ENCODE measurements at regions not wholly inside any gene's neighbourhood (a gene's known extent, or its start where the extent isn't known, plus 50 kb on each side); places are given as distances from the start of the nearest gene placed in this dataset.

DNA sequence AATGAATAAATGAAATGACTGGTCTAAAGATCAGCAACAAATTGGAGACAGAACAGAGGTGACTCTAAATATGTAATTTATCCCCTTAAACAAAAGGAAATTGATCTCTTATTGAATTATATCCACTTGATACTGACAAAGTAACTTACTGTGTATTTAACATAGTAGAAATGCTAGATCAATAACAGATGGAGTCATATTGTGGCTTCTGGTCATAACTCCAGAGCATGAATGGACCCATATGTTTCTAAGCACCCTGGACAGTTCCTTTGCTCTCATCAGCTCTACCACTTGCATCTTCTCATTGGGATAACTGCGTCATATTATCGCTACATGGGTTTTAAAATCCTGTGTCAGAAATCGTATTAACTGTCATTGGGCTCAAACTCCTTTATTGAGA, 222.3 kb downstream of the ETS1 start:
- no peak for DNase-seq (ENCODE audit: low read depth in 2 of 2)

DNA sequence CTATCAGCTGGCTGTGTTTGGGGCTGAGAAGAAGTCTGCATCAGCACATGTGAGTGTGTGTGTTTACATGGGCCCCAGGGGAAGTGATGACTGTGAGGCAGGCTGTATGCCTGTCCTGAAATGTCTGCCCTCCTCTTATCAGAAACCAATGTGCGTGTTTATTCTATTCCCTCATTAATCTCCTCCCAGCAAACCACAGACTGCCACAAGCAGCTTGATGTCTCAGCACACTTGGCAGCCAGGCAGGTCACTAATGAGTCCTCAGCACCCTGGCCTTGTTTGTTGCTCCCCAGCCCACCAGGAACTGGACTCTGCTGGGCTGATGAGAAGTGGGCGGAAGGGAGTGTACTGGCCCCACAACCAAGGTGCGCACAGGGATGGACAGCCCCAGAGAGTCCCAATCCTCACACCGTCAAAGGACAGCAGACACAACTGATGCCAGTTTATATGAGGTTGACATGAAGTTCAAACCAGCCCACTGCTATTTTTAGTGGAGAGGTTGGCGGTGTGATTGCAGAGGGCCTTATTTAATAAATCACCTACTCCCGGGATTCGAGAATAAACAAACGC, 225.8 kb downstream of the ETS1 start:
- DNase-seq (ENCODE audit: low read depth in 2 of 2), result no peak

DNA sequence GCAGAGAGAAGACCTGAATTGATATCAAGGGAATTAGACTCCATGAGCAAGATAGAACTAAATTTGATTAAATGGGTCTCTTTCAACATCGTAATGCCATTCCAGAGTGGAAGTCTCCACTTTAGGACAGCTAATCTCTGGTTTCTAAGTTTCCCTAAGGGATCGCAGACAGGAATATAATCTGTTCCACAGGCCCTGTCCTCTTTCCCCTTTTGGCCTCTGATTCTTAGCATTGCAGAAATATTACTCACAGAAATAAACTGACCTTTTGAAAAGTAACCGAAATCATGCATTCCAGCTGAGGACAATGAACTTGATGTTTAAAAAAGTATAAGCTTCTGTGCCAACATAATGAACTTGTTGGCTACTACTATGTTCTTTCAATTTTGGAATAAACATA, 227.8 kb downstream of the ETS1 start:
- DNase-seq (ENCODE audit: low read depth in 2 of 2), result no peak

DNA sequence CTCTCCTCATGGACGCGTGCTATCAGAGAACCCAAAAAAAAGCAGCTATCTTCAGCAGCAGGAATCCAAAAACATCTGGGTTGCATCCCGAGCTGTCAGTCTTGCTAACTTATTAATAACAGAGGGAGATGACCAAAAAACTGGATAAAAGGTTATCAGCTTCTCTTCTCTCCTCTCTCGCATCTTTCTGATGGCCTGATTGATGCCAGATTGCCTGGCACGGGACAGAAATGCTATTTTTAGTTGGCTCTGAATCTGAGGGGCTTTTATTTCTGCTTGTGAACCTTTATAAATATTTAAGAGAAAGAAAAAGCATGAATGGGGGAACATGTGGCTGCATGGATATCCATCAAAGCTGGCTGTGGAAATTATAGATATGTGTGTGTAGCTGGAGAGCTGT, 230.3 kb downstream of the ETS1 start:
- no peak for DNase-seq (ENCODE audit: low read depth in 2 of 2)

DNA sequence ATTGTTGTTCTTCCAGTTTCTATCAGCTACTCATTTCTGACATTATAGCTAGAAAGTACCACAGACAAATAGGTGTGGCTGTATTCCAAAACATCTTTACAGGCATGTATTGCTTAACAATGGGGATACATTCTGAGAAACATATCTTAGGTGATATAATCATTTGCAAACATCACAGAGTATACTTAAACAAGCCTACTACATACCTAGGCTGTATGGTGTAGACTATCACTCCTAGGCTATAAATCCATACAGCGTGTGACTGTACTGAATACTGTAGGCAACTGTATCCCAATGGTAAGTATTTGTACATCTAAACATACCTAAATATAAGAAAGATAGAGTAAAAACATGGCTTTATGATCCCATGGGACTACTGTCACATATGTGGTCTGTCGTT, 231.8 kb downstream of the ETS1 start:
- no peak for DNase-seq (ENCODE audit: low read depth in 2 of 2)

DNA sequence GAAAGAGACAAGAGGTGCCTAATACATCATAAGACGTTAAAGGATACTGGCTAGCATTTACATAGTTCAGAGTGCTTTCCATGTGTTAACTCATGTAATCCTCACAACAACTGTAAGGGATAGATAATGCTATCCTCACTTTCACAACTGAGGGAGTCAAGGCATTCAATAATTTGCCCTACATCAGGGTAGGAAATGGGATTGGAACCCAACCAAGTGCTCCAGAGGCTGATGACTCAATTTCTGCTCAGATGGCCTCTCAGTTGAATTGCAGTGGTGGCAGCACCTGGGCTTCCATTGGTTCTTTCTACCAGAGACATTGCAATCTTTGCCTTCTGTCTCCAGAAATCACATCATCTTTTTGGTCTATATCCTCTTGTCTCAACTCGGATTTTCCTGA, 232.9 kb downstream of the ETS1 start:
- no peak for DNase-seq (ENCODE audit: low read depth in 2 of 2)

DNA sequence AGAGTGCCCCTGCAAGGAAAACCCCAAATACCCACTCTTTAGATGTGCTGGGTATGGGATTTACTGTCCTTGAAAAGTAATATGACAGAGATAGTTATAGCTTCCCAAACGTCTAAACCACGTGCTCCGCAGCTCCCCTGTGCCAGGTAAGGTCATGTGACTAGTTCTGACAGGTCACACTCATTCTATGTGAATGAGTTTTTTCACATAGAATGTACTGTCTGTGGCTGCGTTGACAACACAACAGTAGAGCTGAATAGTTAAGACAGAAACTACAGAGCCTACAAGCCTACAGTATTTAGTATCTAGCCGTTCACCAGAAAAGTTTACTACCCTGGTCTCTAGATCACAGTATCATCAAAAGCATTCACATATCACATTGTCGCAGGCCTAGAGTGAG, 236.2 kb downstream of the ETS1 start:
- DNase-seq (ENCODE audit: low read depth in 2 of 2), result no peak

DNA sequence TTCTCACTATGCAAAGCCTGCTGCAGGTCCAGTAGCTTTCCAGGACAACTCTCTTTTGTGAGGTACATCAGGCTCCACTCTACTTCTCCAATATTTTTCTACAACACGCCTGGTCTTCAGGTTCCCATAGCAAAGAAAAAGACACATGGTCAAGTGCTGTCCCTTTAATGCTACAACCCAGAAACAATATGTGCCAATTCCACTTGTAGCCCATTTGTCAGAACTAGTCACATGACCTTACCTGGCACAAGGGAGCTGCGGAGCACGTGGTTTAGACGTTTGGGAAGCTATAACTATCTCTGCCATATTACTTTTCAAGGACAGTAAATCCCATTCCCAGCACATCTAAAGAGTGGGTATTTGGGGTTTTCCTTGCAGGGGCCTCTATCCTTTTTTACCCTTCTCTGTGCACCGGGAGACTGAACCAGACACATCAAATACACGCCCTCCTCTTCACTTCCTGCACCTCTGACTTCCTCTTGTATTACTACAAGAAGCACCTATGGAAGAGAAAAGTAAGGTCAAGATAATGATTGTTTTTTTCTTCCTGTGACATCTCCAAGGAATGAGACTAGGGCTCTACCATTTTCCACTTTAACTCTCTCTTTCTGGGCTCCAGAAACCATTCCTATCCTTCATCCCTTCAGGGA, 237.6 kb downstream of the ETS1 start:
- DNase-seq (ENCODE audit: low read depth in 2 of 2), result no peak

DNA sequence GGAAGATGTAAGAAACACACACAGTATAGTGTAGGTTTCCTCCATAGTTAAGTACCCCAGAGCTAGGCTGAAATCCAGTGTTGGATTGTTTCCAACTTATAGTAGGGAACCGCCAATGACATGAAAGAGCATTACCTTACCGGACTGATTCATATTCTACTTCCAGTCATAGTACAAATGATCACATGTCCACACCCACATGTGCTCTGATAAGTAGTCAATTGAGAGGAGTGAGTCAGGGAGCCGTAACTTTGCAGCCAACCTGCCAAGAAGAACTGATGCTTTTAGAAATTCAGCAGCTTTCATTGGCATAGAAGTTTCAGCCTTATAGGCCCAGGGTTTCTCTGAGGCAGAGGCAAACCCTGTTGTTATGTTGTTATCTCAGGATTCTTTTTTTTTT, 240.6 kb downstream of the ETS1 start:
- no peak for DNase-seq (ENCODE audit: low read depth in 2 of 2)

DNA sequence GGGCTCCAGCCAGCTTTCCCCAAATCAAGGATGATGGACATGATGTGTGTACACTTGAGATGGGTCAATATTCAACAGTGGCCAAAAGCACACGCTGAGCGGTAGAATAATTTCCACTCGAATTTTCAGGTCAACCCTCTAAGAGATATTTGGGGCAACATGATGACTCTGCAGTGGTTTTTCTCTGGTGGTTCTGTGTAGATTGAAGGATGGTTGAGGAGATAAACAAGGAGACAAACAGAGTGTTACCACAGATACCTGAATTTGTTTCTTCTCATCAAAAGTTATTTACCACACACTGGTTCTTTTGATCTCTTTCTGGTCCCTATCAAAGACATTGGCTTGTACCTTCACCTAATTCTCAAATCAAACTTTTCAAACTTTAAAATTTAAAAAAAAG, 242.0 kb downstream of the ETS1 start:
- no peak for DNase-seq (ENCODE audit: low read depth in 2 of 2)

DNA sequence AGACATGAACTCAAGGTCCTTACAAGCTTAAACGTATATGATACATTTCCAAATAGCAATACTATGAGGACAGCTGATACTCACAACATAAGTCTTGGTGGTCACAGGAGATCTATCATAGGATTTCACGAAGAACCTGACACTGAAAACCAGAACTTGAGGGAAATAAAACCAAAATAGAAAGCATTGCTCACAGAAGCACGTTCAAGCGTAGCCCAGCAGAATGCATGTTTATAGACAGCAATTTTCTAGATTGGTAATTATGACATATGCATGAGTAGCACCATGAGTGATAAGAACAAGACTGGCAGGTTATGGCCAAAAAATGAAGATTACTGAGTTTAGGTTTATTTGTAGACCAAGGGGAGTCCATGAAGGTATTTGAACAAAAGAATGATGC, 243.5 kb downstream of the ETS1 start:
- no peak for DNase-seq (ENCODE audit: low read depth in 2 of 2)

DNA sequence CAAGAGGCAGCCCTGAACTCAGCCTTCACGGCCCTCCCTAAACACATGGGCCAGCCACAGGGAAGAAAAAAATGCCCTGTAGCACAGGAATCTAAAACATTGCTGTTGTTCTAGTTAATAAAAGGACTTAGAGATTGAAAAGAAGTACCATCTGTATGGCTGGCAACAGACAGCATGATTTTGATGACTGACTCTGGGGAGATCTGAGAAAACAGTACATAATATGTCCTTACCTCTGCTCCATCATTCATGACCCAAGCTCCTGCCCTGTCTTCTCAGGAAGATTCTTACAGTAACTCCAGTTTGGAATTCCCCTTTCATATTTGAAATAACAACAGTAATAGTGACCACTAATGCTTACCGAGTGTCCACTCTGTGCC, 244.2 kb downstream of the ETS1 start:
- no peak for DNase-seq (ENCODE audit: low read depth in 2 of 2)

DNA sequence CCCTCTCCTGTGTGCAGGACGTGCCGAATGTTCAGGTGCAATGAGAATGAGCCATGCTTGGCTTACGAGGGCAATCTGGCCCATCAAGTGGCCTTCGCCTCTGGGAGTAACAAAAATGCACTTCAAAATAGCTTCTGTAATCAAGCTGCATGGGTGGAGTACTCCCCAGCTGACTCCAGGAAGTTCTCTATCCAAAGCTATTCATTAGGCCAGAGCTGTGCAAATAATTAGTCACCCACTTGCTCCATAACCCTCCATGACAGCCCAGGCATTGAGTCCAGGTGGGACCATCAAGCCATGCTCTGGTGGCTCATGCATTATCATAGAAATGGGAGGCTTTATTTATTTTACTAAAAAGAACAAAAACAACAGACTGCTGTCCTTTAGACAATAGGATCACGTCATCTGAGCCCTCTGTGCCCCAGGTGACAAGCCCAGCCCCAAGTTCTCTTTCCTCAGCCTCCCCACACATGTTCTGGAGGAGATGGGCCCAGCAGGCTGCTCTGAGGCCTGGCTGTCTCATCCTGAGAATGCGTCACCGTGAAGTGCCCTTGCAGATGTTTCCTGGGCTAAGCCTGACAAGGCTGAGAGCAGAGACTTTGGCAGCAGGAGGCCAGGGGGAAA, 244.7 kb downstream of the ETS1 start:
- peak; percentile 32 to 60 for DNase-seq (ENCODE audit: low read depth in 2 of 2)

DNA sequence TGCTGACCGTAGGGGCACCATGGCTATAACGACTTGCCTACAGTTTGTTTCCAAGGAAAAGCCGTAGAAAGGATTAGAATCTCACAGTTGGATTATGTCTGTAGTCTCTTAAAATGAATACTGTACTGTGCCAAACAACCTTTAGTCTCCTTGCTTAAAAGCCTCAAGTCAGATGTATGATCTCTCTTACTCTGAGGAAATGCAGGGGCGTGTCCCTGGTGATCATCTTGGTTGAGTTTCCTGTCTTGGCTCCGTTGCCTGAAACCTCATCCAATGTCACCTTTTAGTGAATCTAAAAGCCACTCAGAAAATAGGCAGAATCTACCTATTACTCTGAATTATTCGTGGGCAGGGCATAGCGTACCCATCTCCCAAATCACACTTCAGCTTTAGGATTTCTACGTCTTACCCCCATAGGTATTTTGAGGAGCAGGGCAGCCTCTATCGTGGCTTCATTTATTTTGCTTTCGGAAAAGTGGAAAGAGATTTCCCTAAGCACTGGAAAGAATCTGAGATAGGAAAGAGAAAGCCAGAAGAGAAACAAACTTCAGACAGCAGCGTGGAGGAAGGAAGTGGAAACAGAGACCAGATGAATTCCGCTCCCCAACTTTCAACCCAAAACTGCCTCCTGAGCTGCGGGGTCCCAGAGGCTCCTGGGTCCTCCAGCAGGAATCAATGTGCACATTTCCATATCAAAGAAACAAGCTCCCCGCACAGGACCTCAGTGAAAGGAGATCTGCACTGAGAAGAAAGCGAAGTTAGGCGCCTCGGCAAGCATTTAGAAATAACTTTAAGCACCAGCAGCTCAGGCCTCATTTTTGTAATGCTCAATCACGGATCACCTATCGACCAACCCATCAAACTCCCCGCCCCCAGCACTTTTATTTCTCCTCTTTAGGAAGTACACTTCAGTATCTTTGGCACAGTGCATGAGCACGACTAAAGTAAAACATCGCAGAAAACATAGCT, 245.8 kb downstream of the ETS1 start:
- no peak for DNase-seq (ENCODE audit: low read depth in 2 of 2)

DNA sequence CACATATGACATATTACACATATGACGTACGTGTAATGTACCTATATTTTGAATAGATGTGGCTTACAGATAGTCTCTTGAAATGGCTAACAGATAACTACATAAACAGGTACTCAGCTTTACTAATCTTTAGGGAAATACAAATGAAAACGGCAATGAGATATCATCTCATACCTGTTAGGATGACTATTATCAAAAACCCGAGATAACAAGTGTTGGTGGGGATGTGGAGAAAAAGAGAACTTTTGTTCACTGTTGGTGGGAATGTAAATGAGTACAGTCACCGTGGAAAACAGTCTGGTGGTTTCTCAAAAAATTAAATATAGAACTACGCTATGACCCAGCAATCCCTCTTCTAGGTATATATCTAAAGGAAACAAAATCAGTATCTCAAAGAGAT, 247.6 kb downstream of the ETS1 start:
- DNase-seq (ENCODE audit: low read depth in 2 of 2), result no peak

DNA sequence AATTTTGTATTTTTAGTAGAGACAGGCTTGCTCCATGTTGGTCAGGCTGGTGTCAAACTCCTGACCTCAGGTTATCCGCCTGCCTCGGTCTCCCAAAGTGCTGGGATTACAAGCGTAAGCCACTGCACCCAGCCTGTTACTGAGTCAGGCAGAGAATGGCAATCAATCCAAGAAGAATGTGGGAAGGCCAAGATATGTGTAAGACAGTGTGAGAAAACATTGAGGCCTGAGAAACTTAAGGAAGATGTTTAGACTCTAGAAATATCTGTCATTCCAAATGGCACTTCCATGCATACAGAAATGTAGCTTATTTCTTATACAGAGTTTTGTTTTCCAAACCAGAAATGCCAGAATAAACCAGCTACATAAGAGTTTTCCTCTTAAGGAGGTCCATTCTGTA, 248.5 kb downstream of the ETS1 start:
- DNase-seq (ENCODE audit: low read depth in 2 of 2), result no peak

DNA sequence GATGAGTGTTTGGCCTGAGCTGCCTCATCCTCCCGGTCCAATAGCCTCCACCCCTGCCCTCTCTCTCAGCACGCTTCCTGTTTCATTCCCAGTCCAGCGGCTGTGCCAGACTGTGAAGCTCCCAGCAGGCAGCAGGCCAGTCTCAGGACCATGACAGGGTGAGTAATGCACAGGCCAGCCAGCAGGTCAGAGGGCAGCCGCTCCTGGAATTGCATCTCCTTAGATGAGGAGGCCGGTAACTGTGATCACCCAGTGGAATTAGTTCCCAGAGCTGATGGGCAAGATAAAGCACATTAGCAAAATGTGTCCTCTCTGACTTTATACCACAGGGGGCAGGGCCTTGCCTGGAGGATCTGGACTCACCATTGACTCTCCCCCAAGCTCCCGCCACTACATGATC, 251.2 kb downstream of the ETS1 start:
- DNase-seq (ENCODE audit: low read depth in 2 of 2), result no peak

DNA sequence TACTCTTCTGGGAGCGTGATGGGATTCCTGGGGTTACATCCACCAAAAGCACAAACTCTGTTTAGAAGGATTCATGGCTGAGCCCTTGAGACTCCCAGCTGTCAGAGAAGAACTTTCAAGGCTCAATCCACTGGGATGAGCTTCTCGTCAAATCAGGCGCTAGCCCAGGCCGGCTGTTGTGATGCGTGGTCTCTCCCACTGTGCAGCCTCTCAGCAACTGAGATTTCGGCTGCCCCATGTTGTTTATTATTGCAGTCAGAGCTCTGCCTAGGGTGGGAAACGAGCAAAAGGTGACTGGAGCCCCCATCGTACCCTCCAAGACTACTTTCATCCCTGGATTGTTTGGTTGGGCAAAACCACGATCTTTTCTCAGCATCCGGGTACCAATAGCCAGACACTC, 251.6 kb downstream of the ETS1 start:
- DNase-seq (ENCODE audit: low read depth in 2 of 2), result no peak

DNA sequence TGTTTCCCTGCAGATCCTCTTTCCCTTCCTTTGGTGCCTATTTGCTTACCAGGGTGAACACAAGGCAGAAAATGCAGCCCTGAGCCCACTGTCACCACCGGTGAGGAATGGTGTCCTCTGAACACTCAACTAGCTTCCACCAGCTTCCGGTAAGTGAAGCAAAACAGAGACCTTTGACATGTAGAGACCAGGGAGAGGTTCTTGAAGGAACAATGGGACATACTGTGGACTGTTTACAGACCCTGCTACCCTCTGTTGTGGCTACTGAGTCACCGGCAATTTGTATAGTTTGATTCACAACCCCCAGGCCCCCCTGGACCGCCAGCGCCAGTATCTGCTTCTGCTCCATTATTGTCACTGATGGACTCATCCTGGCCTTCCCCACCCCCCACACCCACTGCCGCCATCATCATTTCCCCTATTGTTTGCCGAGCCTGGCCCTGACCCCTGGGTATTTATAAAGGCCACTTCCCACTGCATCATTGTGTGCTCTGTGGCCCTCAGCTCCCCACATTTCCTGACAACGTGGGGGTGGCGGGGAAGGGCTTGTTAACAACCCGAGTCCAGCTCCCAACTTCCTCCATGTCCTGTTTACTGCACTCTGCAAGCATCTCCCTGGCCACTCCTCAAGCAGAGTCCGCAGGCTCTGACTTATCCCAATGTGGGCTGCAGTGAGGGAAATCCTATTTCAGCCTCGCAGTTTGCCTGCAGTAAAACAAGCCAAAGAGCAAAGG, 252.9 kb downstream of the ETS1 start:
- DNase-seq (ENCODE audit: low read depth in 2 of 2), result no peak

DNA sequence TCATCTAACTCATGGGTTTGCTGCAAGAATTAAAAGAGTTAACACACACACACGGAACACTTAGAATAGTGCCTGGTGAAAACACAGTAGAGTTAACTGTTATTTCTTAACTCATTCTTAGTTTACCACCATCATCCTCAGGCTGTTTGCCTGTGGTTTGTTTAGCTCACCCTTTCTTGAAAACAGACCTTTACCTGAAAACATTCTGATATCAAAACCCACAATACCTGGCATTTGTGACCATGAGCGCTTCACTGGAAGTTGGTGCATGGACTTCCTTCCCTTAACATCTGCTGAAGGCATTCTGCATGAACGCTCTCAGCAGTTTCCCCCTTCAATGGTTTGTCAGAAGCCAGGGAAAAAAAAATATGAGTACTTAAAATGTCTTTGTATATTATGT, 256.0 kb downstream of the ETS1 start:
- DNase-seq (ENCODE audit: low read depth in 2 of 2), result no peak

DNA sequence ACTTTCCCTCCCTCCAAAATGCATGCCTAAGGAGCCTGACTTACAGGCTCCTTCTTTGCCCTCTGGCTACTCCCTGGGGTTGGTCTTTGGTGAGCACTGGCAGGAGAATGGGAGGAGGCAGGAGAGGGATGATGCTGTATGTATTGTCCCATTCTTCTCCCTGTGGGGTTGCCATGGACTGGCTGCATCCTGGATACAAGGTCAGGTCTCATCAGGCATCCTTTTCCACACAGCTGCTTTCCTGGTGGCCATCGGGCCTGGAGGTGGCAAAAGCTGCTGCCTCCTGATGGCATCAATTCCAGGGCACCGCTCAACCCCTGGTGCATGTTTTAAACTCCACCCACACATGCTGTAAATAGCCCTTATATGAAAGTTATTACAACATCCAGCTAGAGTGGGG, 257.2 kb downstream of the ETS1 start:
- no peak for DNase-seq (ENCODE audit: low read depth in 2 of 2)

DNA sequence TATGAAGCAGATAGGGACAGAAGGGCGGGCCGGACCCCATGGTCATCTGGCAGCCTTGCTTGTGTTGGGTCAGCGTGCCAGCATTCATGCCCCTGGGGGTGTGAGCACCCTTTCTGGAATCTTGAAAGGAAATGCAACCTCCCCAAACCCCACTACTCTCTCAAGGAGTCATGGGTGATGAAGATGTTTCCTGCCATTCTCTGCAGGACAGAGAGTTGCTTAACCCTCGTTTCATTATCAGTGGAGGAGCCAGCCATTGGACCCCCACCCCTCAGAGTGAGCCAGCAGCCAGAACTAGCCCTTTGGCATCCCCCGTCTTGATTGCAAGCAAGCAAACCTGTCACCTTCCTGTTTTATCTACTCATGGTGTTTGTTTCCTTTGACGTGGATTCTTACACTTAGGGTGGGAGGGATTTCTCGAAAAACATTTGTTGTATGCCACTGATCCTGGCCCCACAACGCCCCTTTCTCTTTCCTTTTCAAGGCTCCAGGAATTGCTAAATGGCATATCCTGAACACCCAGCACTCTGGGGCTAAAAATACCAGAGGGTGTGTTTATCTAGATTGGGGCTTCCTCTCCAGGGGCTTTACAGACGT, 258.3 kb downstream of the ETS1 start:
- DNase-seq (ENCODE audit: low read depth in 2 of 2), result no peak
